ENCODE measurements at regions not wholly inside any gene's neighbourhood (a gene's known extent, or its start where the extent isn't known, plus 50 kb on each side); places are given as distances from the start of the nearest gene placed in this dataset.

- TF ChIP-seq POLR2AphosphoS5 (IDR thresholded peaks at IDR 0.05) (no peak), EP300 (IDR thresholded peaks at IDR 0.05) (no peak), POLR2A (IDR thresholded peaks at IDR 0.05) (no peak)
- TF ChIP-seq, protein P1, sequence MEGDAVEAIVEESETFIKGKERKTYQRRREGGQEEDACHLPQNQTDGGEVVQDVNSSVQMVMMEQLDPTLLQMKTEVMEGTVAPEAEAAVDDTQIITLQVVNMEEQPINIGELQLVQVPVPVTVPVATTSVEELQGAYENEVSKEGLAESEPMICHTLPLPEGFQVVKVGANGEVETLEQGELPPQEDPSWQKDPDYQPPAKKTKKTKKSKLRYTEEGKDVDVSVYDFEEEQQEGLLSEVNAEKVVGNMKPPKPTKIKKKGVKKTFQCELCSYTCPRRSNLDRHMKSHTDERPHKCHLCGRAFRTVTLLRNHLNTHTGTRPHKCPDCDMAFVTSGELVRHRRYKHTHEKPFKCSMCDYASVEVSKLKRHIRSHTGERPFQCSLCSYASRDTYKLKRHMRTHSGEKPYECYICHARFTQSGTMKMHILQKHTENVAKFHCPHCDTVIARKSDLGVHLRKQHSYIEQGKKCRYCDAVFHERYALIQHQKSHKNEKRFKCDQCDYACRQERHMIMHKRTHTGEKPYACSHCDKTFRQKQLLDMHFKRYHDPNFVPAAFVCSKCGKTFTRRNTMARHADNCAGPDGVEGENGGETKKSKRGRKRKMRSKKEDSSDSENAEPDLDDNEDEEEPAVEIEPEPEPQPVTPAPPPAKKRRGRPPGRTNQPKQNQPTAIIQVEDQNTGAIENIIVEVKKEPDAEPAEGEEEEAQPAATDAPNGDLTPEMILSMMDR (IDR thresholded peaks at IDR 0.05): no peak
- Histone ChIP-seq H3K9me3 (no peaks in the 10 kb centered on the region), H3K36me3 (no peaks in the 10 kb centered on the region), H3K27ac (no peak overlapping the region), H3K4me3 (no peak overlapping the region), H3K27me3 (no peaks in the 10 kb centered on the region), H3K4me1 (no peaks in the 10 kb centered on the region)
- no peak for DNase-seq (ENCODE audit: low spot score in 2 of 2)
Observed at GRCh38 chr5:100965291-100965690, 62.2 kb upstream of the ST8SIA4 start.

Data from suprapubic skin (tissue), 4 donors.